Cardiac fibroblast (primary cell): ENCODE measurements at regions not wholly inside any gene's neighbourhood (a gene's known extent, or its start where the extent isn't known, plus 50 kb on each side); places are given as distances from the start of the nearest gene placed in this dataset.
A peak's percentile ranks its signal among the peaks of the same experiment; 100 is the strongest.

Experiments
- DNase-seq, 2 donors: peaks; one replicate each; pipeline versions ENCODE4 v3.0.0 to v3.0.0-alpha.2; 2010; ENCODE audit warnings: low read depth in 2 of 2
- H3K4me3 ChIP-seq, 2 donors: replicated peaks in 1 of 2; 1 replicate in 1 of 2; 2 replicates in 1 of 2; pipeline ENCODE4 v1.5.1; 2011; ENCODE audit warnings: low read depth in 2 of 2, low read length in 2 of 2, mild to moderate bottlenecking in 2 of 2, moderate library complexity in 1 of 2
- TF ChIP-seq, protein P1 (sequence below): IDR thresholded peaks from one replicate; pipeline ENCODE4 v1.5.1; 2011; ENCODE audit warnings: low read depth, mild to moderate bottlenecking, low read length, inconsistent platforms

DNA sequence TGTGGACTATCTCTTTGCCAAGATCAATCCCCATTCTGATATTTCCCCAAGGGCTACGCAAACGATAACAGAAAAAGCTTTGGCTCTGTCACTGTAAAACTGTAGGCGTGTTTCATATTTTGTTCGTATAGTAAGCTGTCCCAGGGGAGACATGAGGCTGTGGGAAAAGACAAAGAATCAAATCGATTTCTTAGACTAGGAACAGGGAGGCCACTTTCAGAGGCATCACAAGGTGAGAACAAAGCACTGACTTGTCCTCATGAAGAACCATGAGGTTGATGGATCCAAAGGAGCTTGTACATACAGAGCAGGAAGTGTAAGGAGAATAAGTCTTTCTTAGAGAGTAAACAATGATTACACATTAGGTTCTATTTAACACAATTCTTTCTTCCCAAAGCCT is 255.7 kb downstream of the HNMT start:
- TF ChIP-seq, protein P1, sequence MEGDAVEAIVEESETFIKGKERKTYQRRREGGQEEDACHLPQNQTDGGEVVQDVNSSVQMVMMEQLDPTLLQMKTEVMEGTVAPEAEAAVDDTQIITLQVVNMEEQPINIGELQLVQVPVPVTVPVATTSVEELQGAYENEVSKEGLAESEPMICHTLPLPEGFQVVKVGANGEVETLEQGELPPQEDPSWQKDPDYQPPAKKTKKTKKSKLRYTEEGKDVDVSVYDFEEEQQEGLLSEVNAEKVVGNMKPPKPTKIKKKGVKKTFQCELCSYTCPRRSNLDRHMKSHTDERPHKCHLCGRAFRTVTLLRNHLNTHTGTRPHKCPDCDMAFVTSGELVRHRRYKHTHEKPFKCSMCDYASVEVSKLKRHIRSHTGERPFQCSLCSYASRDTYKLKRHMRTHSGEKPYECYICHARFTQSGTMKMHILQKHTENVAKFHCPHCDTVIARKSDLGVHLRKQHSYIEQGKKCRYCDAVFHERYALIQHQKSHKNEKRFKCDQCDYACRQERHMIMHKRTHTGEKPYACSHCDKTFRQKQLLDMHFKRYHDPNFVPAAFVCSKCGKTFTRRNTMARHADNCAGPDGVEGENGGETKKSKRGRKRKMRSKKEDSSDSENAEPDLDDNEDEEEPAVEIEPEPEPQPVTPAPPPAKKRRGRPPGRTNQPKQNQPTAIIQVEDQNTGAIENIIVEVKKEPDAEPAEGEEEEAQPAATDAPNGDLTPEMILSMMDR = no peak

DNA sequence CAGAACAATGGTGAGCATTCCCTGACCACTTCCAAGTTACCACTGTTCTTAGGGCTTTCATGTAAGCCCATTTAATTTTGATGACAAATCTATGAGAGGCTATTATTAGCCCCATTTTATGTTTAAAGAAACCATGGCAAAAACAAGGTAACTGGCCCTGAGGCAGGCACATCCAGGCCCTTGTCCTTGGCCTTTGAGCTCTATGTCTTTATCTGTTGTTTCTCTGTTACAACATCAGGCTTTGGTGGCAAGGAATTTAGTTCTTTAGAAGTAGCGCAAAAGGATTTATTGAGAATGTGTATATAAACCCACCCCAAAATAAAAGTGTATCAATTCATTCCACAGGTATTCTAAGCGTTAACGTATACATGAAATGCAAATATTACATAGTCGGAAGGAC is 257.1 kb downstream of the HNMT start:
- TF ChIP-seq, protein P1 = no peak
- no peak overlapping the region for H3K4me3 ChIP-seq
- no peak for DNase-seq

More for the DNA sequence above, 255.7 kb downstream of the HNMT start:
- no peak overlapping the region for H3K4me3 ChIP-seq
- peak; percentile 7 to 55 for DNase-seq

DNA sequence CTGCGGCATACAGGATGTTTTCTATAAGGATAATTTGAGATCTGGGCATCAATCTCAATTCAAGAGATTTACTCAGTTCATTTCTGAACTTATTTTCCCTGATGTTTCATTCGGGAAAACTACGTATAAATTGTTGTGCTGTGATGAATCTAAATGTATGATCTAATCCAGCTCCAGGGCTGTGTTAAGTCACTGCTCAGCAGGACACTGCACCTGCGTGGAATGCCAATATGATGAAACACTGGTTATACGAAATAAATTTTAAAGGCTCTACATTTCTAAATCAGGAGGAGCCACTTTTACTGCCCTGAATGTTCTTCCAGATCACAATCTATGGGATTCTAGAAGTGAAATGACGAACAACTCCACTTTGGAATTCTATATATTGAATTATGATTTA is 259.0 kb downstream of the HNMT start:
- no peak for DNase-seq
- no peak overlapping the region for H3K4me3 ChIP-seq

DNA sequence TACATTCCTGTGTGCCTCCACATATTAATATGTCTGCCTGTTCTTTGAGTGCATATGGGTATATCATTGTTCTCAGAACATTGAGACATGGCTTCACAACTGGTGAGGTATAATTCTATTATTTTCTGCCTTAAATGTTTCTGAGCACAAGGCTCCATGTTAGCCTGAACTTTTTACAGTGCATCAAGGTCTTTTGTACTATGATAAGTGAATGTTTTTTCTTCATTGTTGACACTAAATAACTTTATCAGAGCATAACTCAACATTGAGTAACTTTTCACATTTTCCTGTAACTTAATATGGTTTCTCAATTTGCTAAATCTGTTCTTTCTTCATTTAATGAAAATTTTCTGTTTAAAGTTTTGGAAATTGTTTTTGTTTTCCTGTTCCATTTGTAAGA is 262.9 kb downstream of the HNMT start:
- no peak for DNase-seq
- H3K4me3 ChIP-seq = no peak overlapping the region
- TF ChIP-seq, protein P1 = no peak

More for the DNA sequence above, 259.0 kb downstream of the HNMT start:
- TF ChIP-seq, protein P1 = no peak

DNA sequence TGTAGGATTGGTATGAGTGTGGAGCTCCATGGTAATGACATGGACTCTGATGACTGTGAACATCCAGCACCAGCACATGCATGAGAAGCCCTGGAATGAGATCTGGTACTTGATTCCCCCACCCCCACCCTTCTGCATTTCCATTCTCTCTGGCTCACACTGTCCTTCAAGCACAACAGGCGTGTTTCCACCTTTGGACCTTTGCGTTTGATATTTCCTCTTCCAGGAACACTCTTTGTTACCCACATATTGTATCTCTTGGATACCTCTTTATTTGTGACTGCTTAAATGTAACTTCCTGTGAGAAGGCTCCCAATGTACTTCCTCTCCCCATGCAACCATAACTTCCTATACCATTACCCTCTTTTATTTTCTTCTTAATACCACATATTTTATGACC is 263.8 kb downstream of the HNMT start:
- DNase-seq = no peak
- TF ChIP-seq, protein P1 = no peak
- H3K4me3 ChIP-seq = no peak overlapping the region

DNA sequence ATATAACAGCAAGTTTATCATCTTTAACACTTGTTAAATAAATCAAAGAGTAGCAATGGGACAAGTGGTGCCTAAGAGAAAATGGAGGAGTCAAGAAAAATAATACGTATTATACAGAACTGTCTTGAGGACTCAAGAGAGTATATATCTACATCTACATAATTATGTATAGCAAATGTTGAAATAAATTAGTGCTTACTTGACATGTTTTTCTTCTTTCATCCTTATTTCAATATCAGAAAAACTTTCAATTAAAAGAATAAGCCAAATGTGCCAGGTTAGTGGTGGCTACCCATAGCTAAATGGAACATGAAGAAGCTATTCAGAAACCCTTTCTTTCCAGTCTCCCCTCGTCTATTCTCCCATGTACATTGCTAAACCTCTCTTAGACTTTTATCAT is 267.3 kb upstream of the SPOPL start:
- DNase-seq = no peak
- TF ChIP-seq, protein P1 = no peak
- no peak overlapping the region for H3K4me3 ChIP-seq

DNA sequence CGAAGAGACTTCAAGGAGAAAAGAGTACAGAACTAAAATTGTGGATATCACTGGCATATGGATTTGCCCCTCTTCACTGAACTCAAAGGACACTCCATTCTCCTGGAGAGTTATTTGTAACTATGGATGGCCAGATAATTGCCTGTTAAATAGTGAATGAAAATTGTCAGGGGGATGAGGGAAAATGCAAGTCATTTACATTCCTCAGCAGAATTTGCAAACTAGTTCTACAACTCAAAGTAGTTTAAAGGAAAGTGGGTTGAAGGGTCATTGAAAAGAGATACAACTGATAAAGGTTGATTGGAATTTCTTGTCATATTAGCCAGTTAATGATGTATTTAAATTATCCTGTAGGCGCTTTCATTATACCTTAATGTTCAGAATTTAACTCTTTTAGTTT is 266.5 kb upstream of the SPOPL start:
- no peak overlapping the region for H3K4me3 ChIP-seq
- DNase-seq = no peak
- TF ChIP-seq, protein P1 = no peak
